Ishikawa (cell line): ENCODE measurements at regions not wholly inside any gene's neighbourhood (a gene's known extent, or its start where the extent isn't known, plus 50 kb on each side); places are given as distances from the start of the nearest gene placed in this dataset.

Experiments
- CEBPB ChIP-seq: IDR thresholded peaks from 2 replicates; pipeline ENCODE4 v1.6.1; 2012
- CREB1 ChIP-seq: IDR thresholded peaks from 2 replicates; pipeline ENCODE4 v1.6.1; 2012; ENCODE audit warnings: low read depth
- EGR1 ChIP-seq: IDR thresholded peaks from 2 replicates; pipeline ENCODE4 v1.6.1; 2012
- EP300 ChIP-seq: IDR thresholded peaks from 2 replicates; pipeline ENCODE4 v1.6.1; 2012; ENCODE audit warnings: borderline replicate concordance
- FOXM1 ChIP-seq: IDR thresholded peaks from 2 replicates; pipeline ENCODE4 v1.6.1; 2012; ENCODE audit warnings: low read depth, borderline replicate concordance
- MAX ChIP-seq: IDR thresholded peaks from 2 replicates; pipeline ENCODE4 v1.6.1; 2012
- NFIC ChIP-seq: IDR thresholded peaks from 2 replicates; pipeline ENCODE4 v1.6.1; 2012
- RAD21 ChIP-seq: IDR thresholded peaks from 2 replicates; pipeline ENCODE4 v1.6.1; 2012; ENCODE audit warnings: low read depth
- REST ChIP-seq: IDR thresholded peaks from 2 replicates; pipeline ENCODE4 v1.6.1; 2012; ENCODE audit warnings: low read depth, mild to moderate bottlenecking
- TAF1 ChIP-seq: IDR thresholded peaks from 2 replicates; pipeline ENCODE4 v1.6.1; 2012; ENCODE audit warnings: low read depth, mild to moderate bottlenecking
- TCF12 ChIP-seq: IDR thresholded peaks from 2 replicates; pipeline ENCODE4 v1.6.1; 2012; ENCODE audit warnings: low read depth
- TEAD4 ChIP-seq: IDR thresholded peaks from 2 replicates; pipeline ENCODE4 v1.6.1; 2012
- USF1 ChIP-seq: IDR thresholded peaks from 2 replicates; pipeline ENCODE4 v1.6.1; 2012
- YY1 ChIP-seq: IDR thresholded peaks from 2 replicates; pipeline ENCODE4 v1.6.1; 2012; ENCODE audit warnings: low read depth
- ZBTB7A ChIP-seq: IDR thresholded peaks from 2 replicates; pipeline ENCODE4 v1.6.1; 2012; ENCODE audit warnings: low read depth

GRCh38 chr1:67580691-67581403 is 104.2 kb upstream of the GADD45A start:
- TF ChIP-seq CEBPB (no peak), FOXM1 (no peak), CREB1 (no peak), RAD21 (no peak), YY1 (no peak), TEAD4 (no peak), EGR1 (no peak), EP300 (no peak), NFIC (no peak), TCF12 (no peak), MAX (no peak), TAF1 (no peak), REST (no peak), USF1 (no peak)

DNA sequence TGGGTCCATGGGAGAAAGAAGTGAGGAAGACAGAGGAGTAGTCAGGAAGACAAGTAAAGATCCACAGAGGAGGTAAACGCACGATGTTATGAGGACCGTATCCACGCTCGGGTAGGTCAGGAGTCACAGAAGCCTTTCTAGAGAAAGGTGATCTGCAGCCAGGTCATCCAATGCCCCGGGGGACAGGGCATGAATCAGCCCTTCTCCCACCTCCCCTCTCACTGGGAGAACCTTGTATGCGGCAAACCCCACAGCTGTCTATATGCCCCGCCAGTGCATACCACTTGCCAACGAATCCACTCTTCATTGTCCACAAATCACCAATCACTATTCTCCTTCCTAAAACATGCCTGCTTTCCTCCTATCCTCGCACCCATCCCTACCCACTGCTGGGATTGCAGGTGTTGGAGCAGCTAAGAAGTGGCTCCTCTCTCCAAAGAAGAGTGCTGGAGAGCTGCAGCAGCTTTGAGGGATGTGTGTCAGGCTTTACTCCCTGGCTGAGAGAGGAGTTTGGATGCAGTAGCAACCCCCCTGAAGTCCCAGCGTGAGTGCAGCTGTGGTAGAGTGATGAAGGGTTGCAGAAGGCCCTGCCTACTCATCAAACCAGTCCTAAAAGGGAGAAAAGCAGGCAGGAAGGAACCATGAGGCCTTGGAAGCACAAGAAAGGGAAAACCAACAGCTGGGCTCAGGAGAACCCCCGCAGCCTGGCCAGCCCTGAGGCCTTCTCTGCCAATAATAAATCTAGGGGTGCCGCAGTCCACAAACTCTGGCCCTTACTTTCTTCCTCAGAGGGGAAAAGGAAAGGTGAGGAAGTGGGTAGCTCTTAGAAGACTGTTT is 102.2 kb upstream of the GADD45A start:
- TF ChIP-seq TCF12 (no peak), YY1 (no peak), TAF1 (no peak), ZBTB7A (no peak), RAD21 (no peak), CEBPB (no peak), EP300 (no peak), CREB1 (no peak), EGR1 (no peak), FOXM1 (no peak), NFIC (no peak), MAX (no peak), REST (no peak), TEAD4 (no peak), USF1 (no peak)

- no peak for TF ChIP-seq RAD21
- TF ChIP-seq CREB1 = no peak
- TF ChIP-seq CEBPB = no peak
- TF ChIP-seq MAX = no peak
- no peak for TF ChIP-seq NFIC
- TF ChIP-seq EP300 = no peak
- TF ChIP-seq YY1 = no peak
- no peak for TF ChIP-seq TEAD4
- no peak for TF ChIP-seq ZBTB7A
- TF ChIP-seq REST = no peak
- TF ChIP-seq USF1 = no peak
- TF ChIP-seq FOXM1 = no peak
- no peak for TF ChIP-seq TAF1
- TF ChIP-seq EGR1 = no peak
- TF ChIP-seq TCF12 = no peak
These were observed 101.5 kb upstream of the GADD45A start for GRCh38 chr1:67583462-67583950.
